Calu3 (cell line): ENCODE measurements at regions not wholly inside any gene's neighbourhood (a gene's known extent, or its start where the extent isn't known, plus 50 kb on each side); places are given as distances from the start of the nearest gene placed in this dataset.
"Not testable (repeated sequence)": the region's sequence is repeated elsewhere in the genome, so short reads cannot be mapped to it uniquely, and the experiment has no call there.

Experiments
- BruUV-seq: library from RNA; stranded (reverse); fragments of 400-500 nt; replicated peaks from 2 replicates; lab custom pipeline; 2021; lab: Mats Ljungman, UMichigan
- CTCF ChIA-PET: fragments of 300-600 bp; sonication (Branson Sonifier 250); formaldehyde crosslinking; loops from one replicate; lab custom pipeline; 2022; ENCODE audit warnings: antibody characterized with exemption; lab: Charles Lee
- DNase-seq: peaks from one replicate; pipeline ENCODE4 v3.0.0; 2022
- H3K27ac Mint-ChIP-seq: one replicate; pipeline ENCODE4 v1.8.0; 2022; ENCODE audit warnings: mixed read lengths; ENCODE audit not compliant: unreplicated experiment
- H3K27me3 Mint-ChIP-seq: one replicate; pipeline ENCODE4 v1.8.0; 2022; ENCODE audit warnings: mixed read lengths; ENCODE audit not compliant: unreplicated experiment
- H3K36me3 Mint-ChIP-seq: one replicate; pipeline ENCODE4 v1.8.0; 2022; ENCODE audit warnings: mild to moderate bottlenecking, moderate library complexity, mixed read lengths; ENCODE audit not compliant: insufficient read depth, unreplicated experiment
- H3K4me1 Mint-ChIP-seq: one replicate; pipeline ENCODE4 v1.8.0; 2022; ENCODE audit warnings: mild to moderate bottlenecking, low read depth, mixed read lengths; ENCODE audit not compliant: unreplicated experiment
- H3K4me3 Mint-ChIP-seq: one replicate; pipeline ENCODE4 v1.8.0; 2022; ENCODE audit warnings: mild to moderate bottlenecking, low read depth, moderate library complexity, mixed read lengths; ENCODE audit not compliant: unreplicated experiment
- H3K9me3 Mint-ChIP-seq: one replicate; pipeline ENCODE4 v1.8.0; 2022; ENCODE audit warnings: low read depth, mixed read lengths; ENCODE audit not compliant: unreplicated experiment
- intact Hi-C: fragments of 100-400 bp; cut with micrococcal nuclease; formaldehyde crosslinking; loops from one replicate; pipeline ENCODE4 v1.10.0; 2022; ENCODE audit not compliant: unreplicated experiment

DNA sequence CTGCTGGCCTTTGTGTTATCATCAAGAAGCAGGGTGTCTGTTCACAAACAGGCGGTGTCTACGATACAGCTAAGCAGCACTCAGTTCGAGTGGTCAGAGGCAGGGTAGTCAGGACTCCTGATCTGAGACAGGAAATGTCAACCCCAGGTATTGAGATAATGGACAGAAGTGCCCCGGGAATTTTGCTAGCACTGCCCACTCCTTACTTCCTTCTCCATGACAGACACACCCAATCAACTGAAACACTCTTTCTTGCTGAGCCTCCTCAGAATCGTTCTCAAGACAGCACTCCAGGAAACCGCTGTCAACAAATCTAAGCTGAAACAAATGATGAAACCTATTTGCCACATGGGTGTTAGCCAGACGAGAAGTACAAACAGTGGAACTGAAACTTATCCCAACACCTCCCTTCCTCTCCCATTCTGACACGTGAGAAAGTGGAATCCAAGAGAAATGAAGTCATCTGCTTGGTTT lies 109.3 kb downstream of the GTF2IRD2B start:
- H3K4me1 Mint-ChIP-seq, BruUV-seq, DNase-seq, H3K9me3 Mint-ChIP-seq, CTCF ChIA-PET, H3K27me3 Mint-ChIP-seq, H3K4me3 Mint-ChIP-seq, H3K36me3 Mint-ChIP-seq, intact Hi-C loops, H3K27ac Mint-ChIP-seq: not testable (repeated sequence)

GRCh38 chr7:75205367-75206085 lies 113.1 kb downstream of the GTF2IRD2B start:
- intact Hi-C loops, DNase-seq, H3K4me3 Mint-ChIP-seq, H3K36me3 Mint-ChIP-seq, BruUV-seq, H3K4me1 Mint-ChIP-seq, H3K27me3 Mint-ChIP-seq, H3K9me3 Mint-ChIP-seq, CTCF ChIA-PET, H3K27ac Mint-ChIP-seq: not testable (repeated sequence)

- BruUV-seq, intact Hi-C loops, CTCF ChIA-PET, DNase-seq, H3K4me1 Mint-ChIP-seq, H3K9me3 Mint-ChIP-seq, H3K27ac Mint-ChIP-seq, H3K36me3 Mint-ChIP-seq, H3K4me3 Mint-ChIP-seq, H3K27me3 Mint-ChIP-seq: not testable (repeated sequence)
Measured at GRCh38 chr7:75215460-75215859, 123.1 kb downstream of the GTF2IRD2B start.

DNA sequence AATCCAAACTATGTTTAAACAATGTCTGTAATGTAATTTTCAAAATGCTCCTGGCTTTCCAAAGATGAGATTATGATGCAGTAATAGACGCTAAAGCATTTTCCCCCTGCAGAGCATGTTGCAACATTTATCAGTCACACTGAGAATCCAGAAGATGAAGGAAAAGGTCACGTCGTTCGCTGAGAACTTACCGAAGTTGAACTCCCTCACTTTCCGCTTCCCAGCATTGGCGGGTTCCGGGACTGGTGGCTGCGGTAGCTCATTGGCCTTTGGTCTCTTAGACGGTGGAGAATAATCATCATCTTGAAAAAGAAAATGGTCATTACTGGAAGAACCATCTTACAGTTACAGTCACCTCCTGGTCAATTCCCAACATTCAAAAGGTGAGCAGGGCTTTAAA lies 124.6 kb downstream of the GTF2IRD2B start:
- DNase-seq, H3K9me3 Mint-ChIP-seq, BruUV-seq, H3K27me3 Mint-ChIP-seq, H3K4me1 Mint-ChIP-seq, CTCF ChIA-PET, H3K36me3 Mint-ChIP-seq, H3K27ac Mint-ChIP-seq, intact Hi-C loops, H3K4me3 Mint-ChIP-seq: not testable (repeated sequence)

- intact Hi-C loops, DNase-seq, H3K27ac Mint-ChIP-seq, BruUV-seq, H3K36me3 Mint-ChIP-seq, CTCF ChIA-PET, H3K27me3 Mint-ChIP-seq, H3K9me3 Mint-ChIP-seq, H3K4me3 Mint-ChIP-seq, H3K4me1 Mint-ChIP-seq: not testable (repeated sequence)
Measured at GRCh38 chr7:75226102-75226501, 133.7 kb downstream of the GTF2IRD2B start.

DNA sequence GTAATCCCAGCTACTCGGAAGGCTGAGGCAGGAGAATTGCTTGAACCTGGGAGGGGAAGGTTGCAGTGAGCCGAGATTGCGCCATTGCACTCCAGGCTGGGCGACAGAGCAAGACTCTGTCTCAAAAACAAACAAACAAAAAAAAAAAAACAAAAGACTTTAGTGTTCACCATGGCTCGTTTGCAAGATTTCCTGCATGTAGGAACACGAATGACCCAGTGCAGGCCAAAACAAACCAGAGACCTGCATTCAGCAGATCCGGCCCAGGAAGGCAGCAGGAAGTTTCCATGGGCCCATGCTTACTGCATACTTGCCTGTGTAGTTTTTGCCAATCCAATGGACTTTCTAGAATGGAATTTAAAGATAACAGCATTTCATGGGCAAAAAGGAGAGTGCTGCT lies 137.2 kb downstream of the GTF2IRD2B start:
- H3K27me3 Mint-ChIP-seq, CTCF ChIA-PET, BruUV-seq, H3K36me3 Mint-ChIP-seq, intact Hi-C loops, H3K4me1 Mint-ChIP-seq, H3K9me3 Mint-ChIP-seq, H3K4me3 Mint-ChIP-seq, H3K27ac Mint-ChIP-seq, DNase-seq: not testable (repeated sequence)

- intact Hi-C loops, H3K36me3 Mint-ChIP-seq, H3K27me3 Mint-ChIP-seq, DNase-seq, H3K27ac Mint-ChIP-seq, H3K4me3 Mint-ChIP-seq, H3K4me1 Mint-ChIP-seq, CTCF ChIA-PET, H3K9me3 Mint-ChIP-seq, BruUV-seq: not testable (repeated sequence)
Measured at GRCh38 chr7:75230558-75230957, 138.2 kb downstream of the GTF2IRD2B start.

DNA sequence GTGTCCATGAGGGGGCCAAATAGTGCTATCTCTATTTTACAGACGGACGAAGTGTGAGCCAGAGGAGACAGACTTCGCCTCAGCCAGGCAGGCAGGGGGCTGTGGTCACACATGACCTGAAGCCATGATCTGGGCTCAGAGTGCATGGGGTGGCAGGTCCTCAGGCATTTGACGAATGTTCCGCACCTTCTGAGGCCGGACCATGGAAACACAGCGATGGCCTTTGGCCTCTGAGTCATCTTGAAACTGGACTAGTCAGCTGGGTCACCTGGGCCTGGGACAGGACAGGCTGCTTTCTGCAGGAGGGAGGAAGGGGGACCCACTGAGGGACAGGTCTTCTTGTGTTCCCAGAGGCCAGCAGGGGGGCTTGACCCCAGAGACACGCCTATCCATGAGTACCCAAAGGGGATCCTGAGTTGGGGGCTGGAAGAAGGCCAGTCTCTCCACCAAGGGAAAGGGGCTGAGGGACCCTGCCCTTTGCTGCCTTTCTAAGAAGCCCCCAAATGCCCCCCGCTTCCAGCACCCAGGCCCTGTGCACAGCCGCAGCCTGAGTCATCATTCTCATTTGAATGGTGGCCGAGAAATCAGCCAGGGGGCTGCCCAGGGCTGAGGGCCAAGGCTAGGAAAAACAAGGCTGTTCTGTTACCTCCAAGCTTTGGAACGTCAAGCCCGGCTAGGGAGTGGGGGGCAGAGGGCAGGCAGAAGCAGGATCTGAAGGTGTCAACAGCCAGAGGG lies 142.9 kb downstream of the GTF2IRD2B start:
- not testable (repeated sequence) for BruUV-seq

DNA sequence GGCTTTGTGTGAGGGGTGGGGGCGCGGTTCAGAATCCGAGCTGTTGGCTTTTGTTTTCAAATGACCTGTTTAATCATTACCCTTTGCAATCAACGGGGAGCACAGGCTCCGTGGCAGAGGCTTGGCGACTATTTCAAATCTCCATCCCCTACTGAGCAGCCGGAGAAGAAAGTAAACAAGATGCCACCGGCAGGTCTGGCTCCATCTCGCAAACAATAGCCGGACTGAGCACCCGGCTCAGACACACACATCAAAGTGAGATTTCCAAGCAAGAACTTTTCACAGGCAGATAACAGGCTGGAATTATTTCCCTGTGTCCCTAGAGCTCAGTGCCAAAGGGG lies 143.4 kb downstream of the GTF2IRD2B start:
- H3K4me3 Mint-ChIP-seq, H3K36me3 Mint-ChIP-seq, H3K27me3 Mint-ChIP-seq, CTCF ChIA-PET, H3K9me3 Mint-ChIP-seq, H3K4me1 Mint-ChIP-seq, DNase-seq, BruUV-seq, H3K27ac Mint-ChIP-seq, intact Hi-C loops: not testable (repeated sequence)

More for the DNA sequence above, 142.9 kb downstream of the GTF2IRD2B start:
- H3K4me3 Mint-ChIP-seq, H3K27ac Mint-ChIP-seq, H3K36me3 Mint-ChIP-seq, H3K4me1 Mint-ChIP-seq, H3K27me3 Mint-ChIP-seq, intact Hi-C loops, CTCF ChIA-PET, DNase-seq, H3K9me3 Mint-ChIP-seq: not testable (repeated sequence)
